HCT116 (cell line): ENCODE measurements at regions not wholly inside any gene's neighbourhood (a gene's known extent, or its start where the extent isn't known, plus 50 kb on each side); places are given as distances from the start of the nearest gene placed in this dataset.

Experiments
- ATAC-seq: fragments of 200-7000 bp; cut with Tn5 transposase; 2 replicates; pipeline ENCODE4 v1.9.1; 2020; ENCODE audit warnings: mild to moderate bottlenecking, moderate library complexity
- BruUV-seq: library from RNA; stranded (reverse); fragments of 400-500 nt; replicated peaks from 2 replicates; lab custom pipeline; 2021; lab: Mats Ljungman, UMichigan
- CTCF ChIA-PET: fragments of 300-600 bp; sonication (Branson Sonifier 250); formaldehyde crosslinking; loops from one replicate; lab custom pipeline; 2021; ENCODE audit warnings: antibody characterized with exemption; lab: Charles Lee
- POLR2A ChIA-PET: fragments of 300-600, 350-600 bp; sonication (Branson Sonifier 250); formaldehyde crosslinking; loops from one replicate; lab custom pipeline; 2021; ENCODE audit warnings: antibody characterized with exemption; lab: Charles Lee
- RAD21 ChIA-PET, 2 experiments: fragments of 300-600 bp; sonication (Branson Sonifier 250); formaldehyde crosslinking; loops; one replicate each; lab custom pipeline; 2023; ENCODE audit warnings: low total read pairs in 2 of 2; ENCODE audit not compliant: uncharacterized antibody in 2 of 2, unreplicated experiment in 2 of 2, low non-redundant PET in 1 of 2; lab: Charles Lee
- DNase-seq: peaks from one replicate; pipeline ENCODE4 v3.0.0-alpha.2; 2010; ENCODE audit warnings: low read depth, low spot score
- H2AFZ ChIP-seq: fragments of 200-600 bp; shearing (Covaris generic), sonication (generic); 2 replicates; pipeline ENCODE4 v1.6.1; 2017; ENCODE audit warnings: low read depth, mixed run types, mixed read lengths, antibody characterized with exemption, low read length; ENCODE audit not compliant: poor library complexity, severe bottlenecking
- H3K27ac ChIP-seq: 2 replicates; pipeline ENCODE4 v1.5.1; 2012; ENCODE audit warnings: low read depth, low read length
- H3K27me3 ChIP-seq: fragments of 200-600 bp; sonication (generic); 2 replicates; pipeline ENCODE4 v1.6.1; 2016; ENCODE audit warnings: mixed run types, low read length, mixed read lengths; ENCODE audit not compliant: insufficient read depth
- H3K36me3 ChIP-seq, 2 experiments: fragments of 200-500 bp in 1 of 2; fragments of 200-600 bp in 1 of 2; sonication (Bioruptor generic) in 1 of 2; sonication (generic) in 1 of 2; 2 replicates each; pipeline versions ENCODE4 v1.5.1 to v1.6.1; 2014 to 2016; ENCODE audit warnings: low read length in 2 of 2, inconsistent platforms in 1 of 2, mixed read lengths in 1 of 2, mixed run types in 1 of 2; ENCODE audit not compliant: insufficient read depth in 2 of 2, control insufficient read depth in 1 of 2
- H3K4me1 ChIP-seq, 2 experiments: fragments of 200-600 bp in 1 of 2; sonication (generic) in 1 of 2; 2 replicates each; pipeline versions ENCODE4 v1.5.1 to v1.6.1; 2012 to 2017; ENCODE audit warnings: low read length in 2 of 2, inconsistent platforms in 1 of 2, mild to moderate bottlenecking in 1 of 2, mixed read lengths in 1 of 2, mixed run types in 1 of 2, moderate library complexity in 1 of 2; ENCODE audit not compliant: insufficient read depth in 2 of 2, control insufficient read depth in 1 of 2
- H3K4me2 ChIP-seq: fragments of 200-600 bp; sonication (generic); 2 replicates; pipeline ENCODE4 v1.6.1; 2017; ENCODE audit warnings: mixed run types, low read length, mixed read lengths
- H3K4me3 ChIP-seq, 2 experiments: fragments of 200-600 bp in 1 of 2; sonication (generic) in 1 of 2; replicated peaks in 1 of 2; 2 replicates each; pipeline ENCODE4 v1.5.1; 2011 to 2016; ENCODE audit warnings: low read length in 2 of 2, control low read depth in 1 of 2, low read depth in 1 of 2, mild to moderate bottlenecking in 1 of 2, mixed read lengths in 1 of 2, mixed run types in 1 of 2
- H3K79me2 ChIP-seq: fragments of 200-600 bp; sonication (generic); 2 replicates; pipeline ENCODE4 v1.6.1; 2017; ENCODE audit warnings: mild to moderate bottlenecking, mixed run types, low read length, moderate library complexity, mixed read lengths; ENCODE audit not compliant: insufficient read depth
- H3K9ac ChIP-seq: fragments of 200-600 bp; sonication (generic); 2 replicates; pipeline ENCODE4 v1.6.1; 2016; ENCODE audit warnings: low read length, mixed read lengths
- H3K9me2 ChIP-seq: fragments of 200-600 bp; sonication (generic), shearing (Covaris generic); 2 replicates; pipeline ENCODE4 v1.6.1; 2017; ENCODE audit warnings: mixed run types, mild to moderate bottlenecking, moderate library complexity; ENCODE audit not compliant: insufficient read depth
- H3K9me3 ChIP-seq, 2 experiments: fragments of 200-500 bp in 1 of 2; fragments of 200-600 bp in 1 of 2; sonication (Bioruptor generic) in 1 of 2; sonication (generic) in 1 of 2; 2 replicates each; pipeline ENCODE4 v1.6.1; 2014 to 2017; ENCODE audit warnings: low read length in 2 of 2, mixed read lengths in 2 of 2, inconsistent platforms in 1 of 2, low read depth in 1 of 2, mild to moderate bottlenecking in 1 of 2, mixed run types in 1 of 2, moderate library complexity in 1 of 2; ENCODE audit not compliant: control insufficient read depth in 1 of 2, insufficient read depth in 1 of 2
- H4K20me1 ChIP-seq: fragments of 200-600 bp; sonication (generic), shearing (Covaris generic); 2 replicates; pipeline ENCODE4 v1.6.1; 2017; ENCODE audit warnings: mixed run types, mild to moderate bottlenecking, moderate library complexity; ENCODE audit not compliant: insufficient read depth
- EGR1 ChIP-seq: IDR thresholded peaks from 2 replicates; pipeline ENCODE4 v1.6.1; 2012; ENCODE audit warnings: low read depth
- ELF1 ChIP-seq: IDR thresholded peaks from 2 replicates; pipeline ENCODE4 v1.6.1; 2012; ENCODE audit warnings: low read depth, borderline replicate concordance
- EZH2 ChIP-seq: fragments of 200-600 bp; sonication (generic); IDR thresholded peaks from 2 replicates; pipeline ENCODE4 v1.6.1; 2017; ENCODE audit warnings: antibody characterized with exemption, mixed run types
- FOSL1 ChIP-seq: IDR thresholded peaks from 2 replicates; pipeline ENCODE4 v1.6.1; 2012; ENCODE audit warnings: low read depth
- JUND ChIP-seq: IDR thresholded peaks from 2 replicates; pipeline ENCODE4 v1.6.1; 2012
- POLR2A ChIP-seq: IDR thresholded peaks from 2 replicates; pipeline ENCODE4 v1.7.0; 2011; ENCODE audit warnings: borderline replicate concordance; ENCODE audit not compliant: insufficient read depth, insufficient read length; ENCODE audit errors: extremely low read depth
- SP1 ChIP-seq: IDR thresholded peaks from 2 replicates; pipeline ENCODE4 v1.6.1; 2012; ENCODE audit warnings: low read depth
- SRF ChIP-seq: IDR thresholded peaks from 2 replicates; pipeline ENCODE4 v1.6.1; 2012; ENCODE audit warnings: low read depth
- TCF7L2 ChIP-seq: IDR thresholded peaks from 2 replicates; pipeline ENCODE4 v1.7.0; 2011; ENCODE audit warnings: borderline replicate concordance, inconsistent platforms; ENCODE audit not compliant: insufficient read depth, insufficient read length; ENCODE audit errors: extremely low read depth
- intact Hi-C: fragments of 100-400 bp; cut with micrococcal nuclease; formaldehyde crosslinking; loops from 2 replicates; pipeline ENCODE4 v1.10.0; 2022
- TF ChIP-seq, protein P1 (sequence below): IDR thresholded peaks from 2 replicates; pipeline ENCODE4 v1.6.1; 2012; ENCODE audit warnings: low read depth
- TF ChIP-seq, protein P2 (sequence below), 3 experiments: fragments of 200-600 bp in 1 of 3; sonication (generic) in 1 of 3; IDR thresholded peaks in 2 of 3; conservative IDR thresholded peaks in 1 of 3; 2 replicates each; pipeline ENCODE4 v1.5.1; 2012 to 2017; ENCODE audit warnings: low read depth in 2 of 3, low read length in 2 of 3, antibody characterized with exemption in 1 of 3, borderline replicate concordance in 1 of 3, control low read depth in 1 of 3, mild to moderate bottlenecking in 1 of 3, mixed read lengths in 1 of 3, mixed run types in 1 of 3, moderate library complexity in 1 of 3; ENCODE audit not compliant: insufficient read depth in 1 of 3

DNA sequence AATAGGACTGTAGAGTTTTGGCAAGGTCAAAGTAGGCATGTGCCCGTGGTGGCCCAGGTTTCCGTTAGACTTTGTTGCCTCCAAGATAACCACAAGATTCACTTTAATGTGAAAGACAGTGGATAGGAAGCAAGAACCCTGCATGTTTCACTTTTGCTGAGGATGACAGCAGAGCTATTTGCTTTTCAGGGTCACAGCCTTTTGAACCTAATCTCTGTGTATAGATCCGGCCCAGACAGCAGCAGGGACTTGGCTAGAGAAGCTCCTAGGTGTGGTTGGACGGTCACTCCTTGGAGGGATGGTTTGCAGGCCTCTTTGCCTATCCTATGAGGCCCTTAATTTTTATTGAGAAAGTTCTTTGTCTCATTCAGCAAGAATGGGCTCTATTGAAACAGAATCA lies 538.8 kb downstream of the HACE1 start:
- DNase-seq: no peak
- POLR2A ChIA-PET: no interaction called here

More for the DNA sequence above, 538.8 kb downstream of the HACE1 start:
- Histone ChIP-seq H3K9ac (no peak overlapping the region), H3K27me3 (no peaks in the 10 kb centered on the region), H3K4me1 (no peaks in the 10 kb centered on the region), H3K79me2 (no peaks in the 10 kb centered on the region), H3K36me3 (no peaks in the 10 kb centered on the region), H2AFZ (no peak overlapping the region), H3K4me2 (no peak overlapping the region), H3K9me3 (no peaks in the 10 kb centered on the region), H3K27ac (no peak overlapping the region), H3K4me3 (no peak overlapping the region), H4K20me1 (no peaks in the 10 kb centered on the region), H3K9me2 (no peaks in the 10 kb centered on the region)
- BruUV-seq: no TSS peak
- ATAC-seq: no peak
- TF ChIP-seq SRF (no peak), FOSL1 (no peak), JUND (no peak), EGR1 (no peak), ELF1 (no peak), TCF7L2 (no peak), EZH2 (no peak), SP1 (no peak), POLR2A (no peak)
- TF ChIP-seq, protein P1, sequence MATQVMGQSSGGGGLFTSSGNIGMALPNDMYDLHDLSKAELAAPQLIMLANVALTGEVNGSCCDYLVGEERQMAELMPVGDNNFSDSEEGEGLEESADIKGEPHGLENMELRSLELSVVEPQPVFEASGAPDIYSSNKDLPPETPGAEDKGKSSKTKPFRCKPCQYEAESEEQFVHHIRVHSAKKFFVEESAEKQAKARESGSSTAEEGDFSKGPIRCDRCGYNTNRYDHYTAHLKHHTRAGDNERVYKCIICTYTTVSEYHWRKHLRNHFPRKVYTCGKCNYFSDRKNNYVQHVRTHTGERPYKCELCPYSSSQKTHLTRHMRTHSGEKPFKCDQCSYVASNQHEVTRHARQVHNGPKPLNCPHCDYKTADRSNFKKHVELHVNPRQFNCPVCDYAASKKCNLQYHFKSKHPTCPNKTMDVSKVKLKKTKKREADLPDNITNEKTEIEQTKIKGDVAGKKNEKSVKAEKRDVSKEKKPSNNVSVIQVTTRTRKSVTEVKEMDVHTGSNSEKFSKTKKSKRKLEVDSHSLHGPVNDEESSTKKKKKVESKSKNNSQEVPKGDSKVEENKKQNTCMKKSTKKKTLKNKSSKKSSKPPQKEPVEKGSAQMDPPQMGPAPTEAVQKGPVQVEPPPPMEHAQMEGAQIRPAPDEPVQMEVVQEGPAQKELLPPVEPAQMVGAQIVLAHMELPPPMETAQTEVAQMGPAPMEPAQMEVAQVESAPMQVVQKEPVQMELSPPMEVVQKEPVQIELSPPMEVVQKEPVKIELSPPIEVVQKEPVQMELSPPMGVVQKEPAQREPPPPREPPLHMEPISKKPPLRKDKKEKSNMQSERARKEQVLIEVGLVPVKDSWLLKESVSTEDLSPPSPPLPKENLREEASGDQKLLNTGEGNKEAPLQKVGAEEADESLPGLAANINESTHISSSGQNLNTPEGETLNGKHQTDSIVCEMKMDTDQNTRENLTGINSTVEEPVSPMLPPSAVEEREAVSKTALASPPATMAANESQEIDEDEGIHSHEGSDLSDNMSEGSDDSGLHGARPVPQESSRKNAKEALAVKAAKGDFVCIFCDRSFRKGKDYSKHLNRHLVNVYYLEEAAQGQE: no peak
- TF ChIP-seq, protein P2, sequence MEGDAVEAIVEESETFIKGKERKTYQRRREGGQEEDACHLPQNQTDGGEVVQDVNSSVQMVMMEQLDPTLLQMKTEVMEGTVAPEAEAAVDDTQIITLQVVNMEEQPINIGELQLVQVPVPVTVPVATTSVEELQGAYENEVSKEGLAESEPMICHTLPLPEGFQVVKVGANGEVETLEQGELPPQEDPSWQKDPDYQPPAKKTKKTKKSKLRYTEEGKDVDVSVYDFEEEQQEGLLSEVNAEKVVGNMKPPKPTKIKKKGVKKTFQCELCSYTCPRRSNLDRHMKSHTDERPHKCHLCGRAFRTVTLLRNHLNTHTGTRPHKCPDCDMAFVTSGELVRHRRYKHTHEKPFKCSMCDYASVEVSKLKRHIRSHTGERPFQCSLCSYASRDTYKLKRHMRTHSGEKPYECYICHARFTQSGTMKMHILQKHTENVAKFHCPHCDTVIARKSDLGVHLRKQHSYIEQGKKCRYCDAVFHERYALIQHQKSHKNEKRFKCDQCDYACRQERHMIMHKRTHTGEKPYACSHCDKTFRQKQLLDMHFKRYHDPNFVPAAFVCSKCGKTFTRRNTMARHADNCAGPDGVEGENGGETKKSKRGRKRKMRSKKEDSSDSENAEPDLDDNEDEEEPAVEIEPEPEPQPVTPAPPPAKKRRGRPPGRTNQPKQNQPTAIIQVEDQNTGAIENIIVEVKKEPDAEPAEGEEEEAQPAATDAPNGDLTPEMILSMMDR (IDR thresholded peaks at IDR 0.05 in 2 of 3, conservative IDR thresholded peaks at IDR 0.05 in 1 of 3; ENCODE audit: borderline replicate concordance in 1 of 3, insufficient read depth in 1 of 3, low read depth in 2 of 3, low read length in 2 of 3): no peak
- intact Hi-C loops: loop anchor here (10.0 kb wide), 1 partner anchor 204 kb away; no protein-coding TSS in a partner anchor
- ChIA-PET RAD21 (no interaction called here), CTCF (no interaction called here)
